ENCODE measurements at regions not wholly inside any gene's neighbourhood (a gene's known extent, or its start where the extent isn't known, plus 50 kb on each side); places are given as distances from the start of the nearest gene placed in this dataset.

GRCh38 chr3:188949456-188949855 is 222.3 kb upstream of the TPRG1 start:
- TF ChIP-seq ATF2 (IDR thresholded peaks at IDR 0.05; ENCODE audit: low read length) (no peak), POLR2A (IDR thresholded peaks at IDR 0.05; ENCODE audit: control extremely low read depth in 1 of 2, low read depth in 2 of 2, low read length in 2 of 2) (no peak), SP1 (IDR thresholded peaks at IDR 0.05; ENCODE audit: low read depth, low read length) (no peak), SIN3A (conservative IDR thresholded peaks at IDR 0.05 in 1 of 2, IDR thresholded peaks at IDR 0.05 in 1 of 2; ENCODE audit: low read depth in 1 of 2, low read length in 2 of 2) (no peak), CHD2 (IDR thresholded peaks at IDR 0.05; ENCODE audit: low read length) (no peak), EZH2 (IDR thresholded peaks at IDR 0.05; ENCODE audit: low read depth, low read length, severe bottlenecking) (no peak), CTCF (IDR thresholded peaks at IDR 0.05; ENCODE audit: control extremely low read depth in 1 of 3, insufficient read depth in 1 of 3, low read depth in 1 of 3, low read length in 3 of 3) (no peak), EP300 (IDR thresholded peaks at IDR 0.05; ENCODE audit: borderline replicate concordance in 1 of 2, low read depth in 2 of 2, low read length in 2 of 2) (no peak), JUN (IDR thresholded peaks at IDR 0.05; ENCODE audit: low read depth, low read length) (no peak), KDM5A (IDR thresholded peaks at IDR 0.05; ENCODE audit: low read length) (no peak), BCL11A (IDR thresholded peaks at IDR 0.05; ENCODE audit: low read depth in 2 of 2, low read length in 2 of 2) (no peak), SUZ12 (IDR thresholded peaks at IDR 0.05; ENCODE audit: low read length) (no peak), USF2 (IDR thresholded peaks at IDR 0.05; ENCODE audit: low read length) (no peak)
